ENCODE measurements at regions not wholly inside any gene's neighbourhood (a gene's known extent, or its start where the extent isn't known, plus 50 kb on each side); places are given as distances from the start of the nearest gene placed in this dataset.

- Histone ChIP-seq H3K4me3 (ENCODE audit: insufficient read depth, low read length) (no peak overlapping the region), H3K36me3 (ENCODE audit: insufficient read depth, low read length) (no peaks in the 10 kb centered on the region), H3K27me3 (ENCODE audit: insufficient read depth, low read length) (no peaks in the 10 kb centered on the region), H3K79me2 (ENCODE audit: insufficient read depth, low read length) (no peaks in the 10 kb centered on the region), H2AFZ (ENCODE audit: low read length) (no peak overlapping the region), H3K4me1 (ENCODE audit: insufficient read depth, low read length) (no peaks in the 10 kb centered on the region), H3K27ac (ENCODE audit: low read depth, low read length) (no peak overlapping the region), H3K9me3 (ENCODE audit: low read depth, low read length) (no peaks in the 10 kb centered on the region), H4K20me1 (ENCODE audit: insufficient read depth, low read length) (no peaks in the 10 kb centered on the region), H3K4me2 (ENCODE audit: insufficient read depth, low read length) (no peak overlapping the region)
- TF ChIP-seq CTCF (IDR thresholded peaks at IDR 0.05; ENCODE audit: extremely low read depth, low read depth, low read length), result no peak
- DNase-seq (ENCODE audit: insufficient read length, low spot score, missing footprints), result no peak
Observed at GRCh38 chr13:105436943-105437342, 1098.5 kb downstream of the EFNB2 start.

- Histone ChIP-seq H3K36me3 (ENCODE audit: insufficient read depth, low read length) (no peaks in the 10 kb centered on the region), H2AFZ (ENCODE audit: low read length) (no peak overlapping the region), H3K27ac (ENCODE audit: low read depth, low read length) (no peak overlapping the region), H3K4me2 (ENCODE audit: insufficient read depth, low read length) (no peak overlapping the region), H3K27me3 (ENCODE audit: insufficient read depth, low read length) (no peaks in the 10 kb centered on the region), H3K4me3 (ENCODE audit: insufficient read depth, low read length) (no peak overlapping the region), H3K4me1 (ENCODE audit: insufficient read depth, low read length) (no peaks in the 10 kb centered on the region), H3K79me2 (ENCODE audit: insufficient read depth, low read length) (no peaks in the 10 kb centered on the region), H3K9me3 (ENCODE audit: low read depth, low read length) (no peaks in the 10 kb centered on the region), H4K20me1 (ENCODE audit: insufficient read depth, low read length) (no peaks in the 10 kb centered on the region)
- no peak for TF ChIP-seq CTCF (IDR thresholded peaks at IDR 0.05; ENCODE audit: extremely low read depth, low read depth, low read length)
- no peak for DNase-seq (ENCODE audit: insufficient read length, low spot score, missing footprints)
Observed at GRCh38 chr13:105432438-105432837, 1103.0 kb downstream of the EFNB2 start.

- H3K79me2 ChIP-seq (ENCODE audit: insufficient read depth, low read length), result no peaks in the 10 kb centered on the region
- no peak overlapping the region for H3K4me2 ChIP-seq (ENCODE audit: insufficient read depth, low read length)
- H3K36me3 ChIP-seq (ENCODE audit: insufficient read depth, low read length), result no peaks in the 10 kb centered on the region
- H3K27ac ChIP-seq (ENCODE audit: low read depth, low read length), result no peak overlapping the region
- no peaks in the 10 kb centered on the region for H4K20me1 ChIP-seq (ENCODE audit: insufficient read depth, low read length)
- no peak overlapping the region for H3K4me3 ChIP-seq (ENCODE audit: insufficient read depth, low read length)
- no peaks in the 10 kb centered on the region for H3K9me3 ChIP-seq (ENCODE audit: low read depth, low read length)
- H3K27me3 ChIP-seq (ENCODE audit: insufficient read depth, low read length), result no peaks in the 10 kb centered on the region
- DNase-seq (ENCODE audit: insufficient read length, low spot score, missing footprints), result no peak
- H2AFZ ChIP-seq (ENCODE audit: low read length), result no peak overlapping the region
- TF ChIP-seq CTCF (IDR thresholded peaks at IDR 0.05; ENCODE audit: extremely low read depth, low read depth, low read length), result no peak
- no peaks in the 10 kb centered on the region for H3K4me1 ChIP-seq (ENCODE audit: insufficient read depth, low read length)
Observed at GRCh38 chr13:105428811-105429210, 1106.7 kb downstream of the EFNB2 start.

GRCh38 chr13:105426441-105426840 lies 1109.0 kb downstream of the EFNB2 start:
- Histone ChIP-seq H3K4me2 (ENCODE audit: insufficient read depth, low read length) (no peak overlapping the region), H3K36me3 (ENCODE audit: insufficient read depth, low read length) (no peaks in the 10 kb centered on the region), H3K79me2 (ENCODE audit: insufficient read depth, low read length) (no peaks in the 10 kb centered on the region), H3K4me3 (ENCODE audit: insufficient read depth, low read length) (no peak overlapping the region), H2AFZ (ENCODE audit: low read length) (no peak overlapping the region), H3K27ac (ENCODE audit: low read depth, low read length) (no peak overlapping the region), H4K20me1 (ENCODE audit: insufficient read depth, low read length) (no peaks in the 10 kb centered on the region), H3K27me3 (ENCODE audit: insufficient read depth, low read length) (no peaks in the 10 kb centered on the region), H3K9me3 (ENCODE audit: low read depth, low read length) (no peaks in the 10 kb centered on the region), H3K4me1 (ENCODE audit: insufficient read depth, low read length) (no peaks in the 10 kb centered on the region)
- DNase-seq (ENCODE audit: insufficient read length, low spot score, missing footprints), result no peak
- no peak for TF ChIP-seq CTCF (IDR thresholded peaks at IDR 0.05; ENCODE audit: extremely low read depth, low read depth, low read length)

Measured in osteoblast (primary cell).